ENCODE measurements at regions not wholly inside any gene's neighbourhood (a gene's known extent, or its start where the extent isn't known, plus 50 kb on each side); places are given as distances from the start of the nearest gene placed in this dataset.

DNA sequence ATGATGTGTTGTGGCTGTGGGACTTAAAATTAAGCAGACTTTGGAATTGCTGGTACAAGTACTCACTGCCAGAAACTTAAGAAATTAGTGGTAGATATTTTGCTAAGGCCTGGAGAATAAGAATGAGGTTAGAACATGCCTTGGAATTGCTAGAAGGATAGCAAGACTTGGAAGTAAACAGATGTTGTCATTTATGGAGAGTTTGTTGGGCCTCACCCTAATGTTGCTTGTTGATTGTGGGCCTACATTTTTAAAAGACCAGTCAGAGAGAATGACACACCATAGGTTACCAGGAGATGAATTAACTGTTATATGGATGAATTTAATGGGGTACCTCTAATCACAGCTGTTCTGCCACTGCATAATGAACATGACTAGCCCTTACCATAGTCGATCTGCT lies 120.1 kb upstream of the GAS1 start:
- Histone ChIP-seq H3K4me3 (replicated peaks; ENCODE audit: insufficient read depth, low read length) (no peak overlapping the region), H3K27me3 (ENCODE audit: insufficient read depth, poor library complexity, severe bottlenecking) (no peaks in the 10 kb centered on the region), H3K27ac (replicated peaks) (no peak overlapping the region)
- TF ChIP-seq, protein P1, sequence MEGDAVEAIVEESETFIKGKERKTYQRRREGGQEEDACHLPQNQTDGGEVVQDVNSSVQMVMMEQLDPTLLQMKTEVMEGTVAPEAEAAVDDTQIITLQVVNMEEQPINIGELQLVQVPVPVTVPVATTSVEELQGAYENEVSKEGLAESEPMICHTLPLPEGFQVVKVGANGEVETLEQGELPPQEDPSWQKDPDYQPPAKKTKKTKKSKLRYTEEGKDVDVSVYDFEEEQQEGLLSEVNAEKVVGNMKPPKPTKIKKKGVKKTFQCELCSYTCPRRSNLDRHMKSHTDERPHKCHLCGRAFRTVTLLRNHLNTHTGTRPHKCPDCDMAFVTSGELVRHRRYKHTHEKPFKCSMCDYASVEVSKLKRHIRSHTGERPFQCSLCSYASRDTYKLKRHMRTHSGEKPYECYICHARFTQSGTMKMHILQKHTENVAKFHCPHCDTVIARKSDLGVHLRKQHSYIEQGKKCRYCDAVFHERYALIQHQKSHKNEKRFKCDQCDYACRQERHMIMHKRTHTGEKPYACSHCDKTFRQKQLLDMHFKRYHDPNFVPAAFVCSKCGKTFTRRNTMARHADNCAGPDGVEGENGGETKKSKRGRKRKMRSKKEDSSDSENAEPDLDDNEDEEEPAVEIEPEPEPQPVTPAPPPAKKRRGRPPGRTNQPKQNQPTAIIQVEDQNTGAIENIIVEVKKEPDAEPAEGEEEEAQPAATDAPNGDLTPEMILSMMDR (IDR thresholded peaks at IDR 0.05; ENCODE audit: insufficient read depth, low read length) = no peak
- TF ChIP-seq GABPA (IDR thresholded peaks at IDR 0.05; ENCODE audit: low read depth) (no peak), POLR2AphosphoS5 (IDR thresholded peaks at IDR 0.05; ENCODE audit: low read depth) (no peak), SPI1 (IDR thresholded peaks at IDR 0.05; ENCODE audit: borderline replicate concordance, low read depth) (no peak)
- TF ChIP-seq, protein P2, sequence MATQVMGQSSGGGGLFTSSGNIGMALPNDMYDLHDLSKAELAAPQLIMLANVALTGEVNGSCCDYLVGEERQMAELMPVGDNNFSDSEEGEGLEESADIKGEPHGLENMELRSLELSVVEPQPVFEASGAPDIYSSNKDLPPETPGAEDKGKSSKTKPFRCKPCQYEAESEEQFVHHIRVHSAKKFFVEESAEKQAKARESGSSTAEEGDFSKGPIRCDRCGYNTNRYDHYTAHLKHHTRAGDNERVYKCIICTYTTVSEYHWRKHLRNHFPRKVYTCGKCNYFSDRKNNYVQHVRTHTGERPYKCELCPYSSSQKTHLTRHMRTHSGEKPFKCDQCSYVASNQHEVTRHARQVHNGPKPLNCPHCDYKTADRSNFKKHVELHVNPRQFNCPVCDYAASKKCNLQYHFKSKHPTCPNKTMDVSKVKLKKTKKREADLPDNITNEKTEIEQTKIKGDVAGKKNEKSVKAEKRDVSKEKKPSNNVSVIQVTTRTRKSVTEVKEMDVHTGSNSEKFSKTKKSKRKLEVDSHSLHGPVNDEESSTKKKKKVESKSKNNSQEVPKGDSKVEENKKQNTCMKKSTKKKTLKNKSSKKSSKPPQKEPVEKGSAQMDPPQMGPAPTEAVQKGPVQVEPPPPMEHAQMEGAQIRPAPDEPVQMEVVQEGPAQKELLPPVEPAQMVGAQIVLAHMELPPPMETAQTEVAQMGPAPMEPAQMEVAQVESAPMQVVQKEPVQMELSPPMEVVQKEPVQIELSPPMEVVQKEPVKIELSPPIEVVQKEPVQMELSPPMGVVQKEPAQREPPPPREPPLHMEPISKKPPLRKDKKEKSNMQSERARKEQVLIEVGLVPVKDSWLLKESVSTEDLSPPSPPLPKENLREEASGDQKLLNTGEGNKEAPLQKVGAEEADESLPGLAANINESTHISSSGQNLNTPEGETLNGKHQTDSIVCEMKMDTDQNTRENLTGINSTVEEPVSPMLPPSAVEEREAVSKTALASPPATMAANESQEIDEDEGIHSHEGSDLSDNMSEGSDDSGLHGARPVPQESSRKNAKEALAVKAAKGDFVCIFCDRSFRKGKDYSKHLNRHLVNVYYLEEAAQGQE (IDR thresholded peaks at IDR 0.05; ENCODE audit: insufficient replicate concordance, low read depth) = no peak
- DNase-seq (ENCODE audit: low read depth in 1 of 2, low spot score in 1 of 2) = no peak

GRCh38 chr9:87068177-87068840 lies 121.0 kb upstream of the GAS1 start:
- H3K4me3 ChIP-seq (replicated peaks; ENCODE audit: insufficient read depth, low read length) = no peak overlapping the region
- no peaks in the 10 kb centered on the region for H3K27me3 ChIP-seq (ENCODE audit: insufficient read depth, poor library complexity, severe bottlenecking)
- H3K27ac ChIP-seq (replicated peaks) = no peak overlapping the region
- DNase-seq (ENCODE audit: low read depth in 1 of 2, low spot score in 1 of 2) = no peak
- TF ChIP-seq, protein P1 (IDR thresholded peaks at IDR 0.05; ENCODE audit: insufficient read depth, low read length) = no peak
- no peak for TF ChIP-seq POLR2AphosphoS5 (IDR thresholded peaks at IDR 0.05; ENCODE audit: low read depth)

DNA sequence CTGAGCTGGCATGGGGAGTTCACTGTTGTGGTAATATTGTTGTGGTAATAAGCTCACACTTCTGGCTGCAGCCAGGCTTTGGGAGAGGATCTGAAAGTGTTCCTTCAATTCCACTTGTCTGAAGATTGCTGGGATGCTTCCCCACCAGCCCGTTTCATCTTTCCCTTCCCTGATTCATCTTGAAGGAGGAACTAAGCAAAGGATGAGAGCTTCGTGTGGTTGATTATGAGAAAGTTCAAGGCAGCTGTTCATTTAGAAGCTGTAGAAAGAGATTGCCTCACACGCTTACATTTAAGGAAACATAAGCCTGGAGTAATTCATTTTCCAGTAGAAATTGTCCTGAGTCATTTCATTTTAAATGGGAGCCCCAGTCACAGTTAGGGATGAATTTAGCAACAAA lies 122.4 kb upstream of the GAS1 start:
- no peak for TF ChIP-seq GABPA (IDR thresholded peaks at IDR 0.05; ENCODE audit: low read depth)
- no peak for TF ChIP-seq POLR2AphosphoS5 (IDR thresholded peaks at IDR 0.05; ENCODE audit: low read depth)
- TF ChIP-seq, protein P2 (IDR thresholded peaks at IDR 0.05; ENCODE audit: insufficient replicate concordance, low read depth) = no peak
- no peak for TF ChIP-seq SPI1 (IDR thresholded peaks at IDR 0.05; ENCODE audit: borderline replicate concordance, low read depth)
- TF ChIP-seq, protein P1 (IDR thresholded peaks at IDR 0.05; ENCODE audit: insufficient read depth, low read length) = no peak
- no peak overlapping the region for H3K27ac ChIP-seq (replicated peaks)
- H3K4me3 ChIP-seq (replicated peaks; ENCODE audit: insufficient read depth, low read length) = no peak overlapping the region
- no peak for DNase-seq (ENCODE audit: low read depth in 1 of 2, low spot score in 1 of 2)
- no peaks in the 10 kb centered on the region for H3K27me3 ChIP-seq (ENCODE audit: insufficient read depth, poor library complexity, severe bottlenecking)

DNA sequence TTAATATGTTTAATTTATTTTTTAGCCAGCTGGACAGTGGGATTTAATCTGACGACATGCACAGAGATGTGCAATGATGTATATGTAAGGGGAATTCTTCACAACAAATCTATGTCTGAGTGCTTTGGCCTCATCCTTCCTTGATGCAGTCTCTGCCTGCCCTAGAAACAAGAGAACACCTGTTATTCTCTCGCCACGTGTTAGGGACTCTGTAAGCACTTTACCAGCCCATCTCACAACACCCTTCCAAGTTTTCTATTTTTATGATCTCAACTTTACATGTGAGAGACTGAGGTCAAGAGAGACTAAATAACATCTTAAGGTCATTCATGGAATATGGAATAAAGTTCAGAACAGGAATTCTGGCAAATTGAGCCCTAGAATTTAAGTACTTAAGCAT lies 123.0 kb upstream of the GAS1 start:
- TF ChIP-seq POLR2AphosphoS5 (IDR thresholded peaks at IDR 0.05; ENCODE audit: low read depth) = no peak
- no peak for TF ChIP-seq GABPA (IDR thresholded peaks at IDR 0.05; ENCODE audit: low read depth)
- TF ChIP-seq, protein P2 (IDR thresholded peaks at IDR 0.05; ENCODE audit: insufficient replicate concordance, low read depth) = no peak
- no peak for TF ChIP-seq SPI1 (IDR thresholded peaks at IDR 0.05; ENCODE audit: borderline replicate concordance, low read depth)
- TF ChIP-seq, protein P1 (IDR thresholded peaks at IDR 0.05; ENCODE audit: insufficient read depth, low read length) = no peak
- Histone ChIP-seq H3K27ac (replicated peaks) (no peak overlapping the region), H3K27me3 (ENCODE audit: insufficient read depth, poor library complexity, severe bottlenecking) (no peaks in the 10 kb centered on the region), H3K4me3 (replicated peaks; ENCODE audit: insufficient read depth, low read length) (no peak overlapping the region)
- DNase-seq (ENCODE audit: low read depth in 1 of 2, low spot score in 1 of 2) = no peak
